Smooth muscle cell (in vitro differentiated cells): ENCODE measurements at regions not wholly inside any gene's neighbourhood (a gene's known extent, or its start where the extent isn't known, plus 50 kb on each side); places are given as distances from the start of the nearest gene placed in this dataset.

Source experiments
- DNase-seq: peaks from one replicate; lab custom pipeline; 2025; ENCODE audit not compliant: unreplicated experiment; lab: John Stamatoyannopoulos, UW
- H2AFZ ChIP-seq: fragments of 200-600 bp; sonication (generic); 2 replicates; pipeline ENCODE4 v1.6.0; 2016; ENCODE audit warnings: antibody characterized with exemption, low read depth, mild to moderate bottlenecking
- H3F3A ChIP-seq: fragments of 200-600 bp; sonication (generic); 2 replicates; pipeline ENCODE4 v1.6.0; 2017; ENCODE audit warnings: antibody characterized with exemption, low read depth
- H3K27ac ChIP-seq: fragments of 200-600 bp; sonication (generic); 2 replicates; pipeline ENCODE4 v1.5.1; 2016; ENCODE audit warnings: low read depth, mild to moderate bottlenecking
- H3K27me3 ChIP-seq: fragments of 200-600 bp; sonication (generic); 2 replicates; pipeline ENCODE4 v1.6.1; 2016; ENCODE audit warnings: low read depth, mild to moderate bottlenecking
- H3K36me3 ChIP-seq: fragments of 200-600 bp; sonication (generic); 2 replicates; pipeline ENCODE4 v1.5.1; 2016; ENCODE audit warnings: low read depth
- H3K4me1 ChIP-seq: fragments of 200-600 bp; sonication (generic); 2 replicates; pipeline ENCODE4 v1.5.1; 2016; ENCODE audit warnings: low read depth
- H3K4me2 ChIP-seq: fragments of 200-600 bp; sonication (generic); 2 replicates; pipeline ENCODE4 v1.6.0; 2016; ENCODE audit warnings: mild to moderate bottlenecking
- H3K4me3 ChIP-seq: fragments of 200-600 bp; sonication (generic); 2 replicates; pipeline ENCODE4 v1.5.1; 2016; ENCODE audit warnings: mild to moderate bottlenecking
- H3K79me2 ChIP-seq: fragments of 200-600 bp; sonication (generic); 2 replicates; pipeline ENCODE4 v1.6.0; 2016; ENCODE audit warnings: low read depth, mild to moderate bottlenecking
- H3K9ac ChIP-seq: fragments of 200-600 bp; sonication (generic); 2 replicates; pipeline ENCODE4 v1.6.0; 2016; ENCODE audit warnings: low read depth
- H3K9me3 ChIP-seq: fragments of 200-600 bp; sonication (generic); replicated peaks from 2 replicates; pipeline ENCODE4 v1.5.1; 2016; ENCODE audit warnings: low read depth
- H4K20me1 ChIP-seq: fragments of 200-600 bp; sonication (generic); 2 replicates; pipeline ENCODE4 v1.6.0; 2016; ENCODE audit warnings: low read depth
- CTCF ChIP-seq: fragments of 200-600 bp; sonication (generic); IDR thresholded peaks from 2 replicates; pipeline ENCODE4 v1.5.1; 2017; ENCODE audit warnings: borderline replicate concordance, mild to moderate bottlenecking, antibody characterized with exemption; ENCODE audit not compliant: insufficient read depth, poor library complexity, severe bottlenecking
- WGBS: methylation state at CpG from one replicate; pipeline ENCODE4 v1.1.7; 2016; ENCODE audit warnings: low lambda C conversion rate; 5-methylcytosine and 5-hydroxymethylcytosine counted together

DNA sequence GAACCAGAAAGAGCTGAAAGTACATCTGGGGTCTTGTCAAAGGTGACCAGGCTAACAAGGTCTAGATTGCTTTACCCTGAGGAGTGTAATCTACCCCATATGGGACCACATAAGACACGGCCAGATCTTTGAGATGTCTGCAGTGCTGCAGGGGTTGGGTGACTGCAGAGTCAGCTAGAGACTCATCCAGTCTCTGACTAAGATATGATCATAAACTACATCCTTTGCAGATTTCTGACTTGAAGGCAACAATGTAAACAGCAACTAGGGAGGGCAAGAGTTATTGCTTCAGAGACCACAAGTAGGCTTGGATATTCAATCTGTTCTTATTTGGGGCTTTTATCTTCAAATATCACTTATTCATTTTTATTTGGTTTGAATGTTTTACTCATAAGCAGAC, 1080.5 kb upstream of the FOXG1 start:
- Histone ChIP-seq H3K27ac (peak overlapping the region; percentile 77), H2AFZ (peak overlapping the region; percentile 73), H3K27me3 (no peaks in the 10 kb centered on the region), H3K36me3 (no peaks in the 10 kb centered on the region), H3K9me3 (no peaks in the 10 kb centered on the region), H3K79me2 (no peaks in the 10 kb centered on the region), H3K4me2 (peak overlapping the region; percentile 69), H3K4me1 (peaks cover 27% of the 10 kb centered on the region), H4K20me1 (no peaks in the 10 kb centered on the region), H3K9ac (no peak overlapping the region), H3F3A (no peaks in the 10 kb centered on the region), H3K4me3 (no peak overlapping the region)
- no peak for DNase-seq
- 32% methylated on average over 1 of the region's 1 CpG for WGBS
- no peak for TF ChIP-seq CTCF

DNA sequence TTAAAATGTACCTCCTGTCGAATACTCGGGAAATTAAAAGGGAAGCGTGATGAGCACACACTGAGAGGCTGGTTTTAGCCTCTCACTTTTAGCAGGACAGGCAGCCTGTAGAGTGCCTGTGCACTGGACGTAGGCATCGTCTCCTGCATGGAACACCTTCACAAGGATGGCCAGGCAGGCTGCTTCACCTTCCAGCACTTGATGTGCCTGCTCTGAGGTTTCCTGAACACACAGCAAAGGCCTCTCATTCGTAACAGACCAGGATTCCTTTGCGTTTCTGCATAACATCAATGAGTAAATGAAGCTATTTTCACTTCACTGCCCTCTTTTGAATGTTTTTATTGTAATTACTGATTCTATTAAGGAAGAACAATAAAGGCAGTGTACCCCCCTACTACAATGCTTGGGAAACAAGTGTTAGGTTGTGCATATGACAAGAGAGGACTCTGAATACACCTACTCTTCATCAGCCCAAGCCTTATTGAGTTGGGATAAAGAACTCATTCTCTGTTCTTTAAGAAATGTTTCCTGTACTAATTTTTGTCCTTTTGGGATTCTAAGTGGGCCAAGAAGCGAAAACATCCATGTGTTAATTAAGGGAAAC, 1077.6 kb upstream of the FOXG1 start:
- Histone ChIP-seq H3K4me1 (peaks cover 27% of the 10 kb centered on the region), H3K9me3 (no peaks in the 10 kb centered on the region), H4K20me1 (no peaks in the 10 kb centered on the region), H3K79me2 (no peaks in the 10 kb centered on the region), H3K36me3 (no peaks in the 10 kb centered on the region), H3K9ac (no peak overlapping the region), H3K27ac (peak overlapping the region; percentile 77), H2AFZ (no peak overlapping the region), H3F3A (no peaks in the 10 kb centered on the region), H3K27me3 (no peaks in the 10 kb centered on the region), H3K4me3 (no peak overlapping the region), H3K4me2 (no peak overlapping the region)
- 93% methylated on average over 8 of the region's 8 CpGs for WGBS
- TF ChIP-seq CTCF, result no peak
- DNase-seq, result no peak

GRCh38 chr14:27712364-27712763, 1054.2 kb upstream of the FOXG1 start:
- no peak overlapping the region for H3K9ac ChIP-seq
- no peaks in the 10 kb centered on the region for H3K79me2 ChIP-seq
- no peak overlapping the region for H3K4me3 ChIP-seq
- no peak for DNase-seq
- H3K36me3 ChIP-seq, result no peaks in the 10 kb centered on the region
- no peak overlapping the region for H3K27ac ChIP-seq
- H3K4me1 ChIP-seq, result no peaks in the 10 kb centered on the region
- H4K20me1 ChIP-seq, result no peaks in the 10 kb centered on the region
- H3K4me2 ChIP-seq, result no peak overlapping the region
- H3K9me3 ChIP-seq, result peaks cover 5% of the 10 kb centered on the region
- H3F3A ChIP-seq, result no peaks in the 10 kb centered on the region
- no peak overlapping the region for H2AFZ ChIP-seq
- TF ChIP-seq CTCF, result no peak
- 91% methylated on average over 2 of the region's 2 CpGs for WGBS
- H3K27me3 ChIP-seq, result no peaks in the 10 kb centered on the region

DNA sequence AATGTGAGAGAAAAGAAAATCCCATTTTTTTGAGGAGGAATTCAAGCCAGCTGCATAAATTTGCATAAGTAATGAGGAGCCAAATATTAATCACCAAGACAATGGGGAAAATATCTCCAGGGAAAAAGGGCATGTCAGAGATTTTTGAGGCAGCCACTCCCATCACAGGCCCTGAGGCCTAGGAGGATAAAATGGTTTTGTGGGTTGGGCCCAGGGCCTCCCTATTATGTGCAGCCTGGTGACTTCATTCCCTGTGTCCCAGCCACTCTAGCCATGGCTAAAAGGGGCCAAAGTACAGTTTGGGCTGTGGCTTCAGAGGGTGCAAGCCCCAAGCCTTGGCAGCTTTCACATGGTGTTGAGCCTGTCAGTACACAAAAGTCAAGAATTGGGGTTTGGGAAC, 1051.0 kb upstream of the FOXG1 start:
- H3K4me2 ChIP-seq, result no peak overlapping the region
- no peaks in the 10 kb centered on the region for H3F3A ChIP-seq
- no peak for TF ChIP-seq CTCF
- H3K36me3 ChIP-seq, result no peaks in the 10 kb centered on the region
- no peaks in the 10 kb centered on the region for H3K4me1 ChIP-seq
- no peak overlapping the region for H2AFZ ChIP-seq
- DNase-seq, result no peak
- H3K79me2 ChIP-seq, result no peaks in the 10 kb centered on the region
- no peaks in the 10 kb centered on the region for H3K27me3 ChIP-seq
- H3K9me3 ChIP-seq, result no peaks in the 10 kb centered on the region
- no peak overlapping the region for H3K9ac ChIP-seq
- no peak overlapping the region for H3K4me3 ChIP-seq
- H3K27ac ChIP-seq, result no peak overlapping the region
- H4K20me1 ChIP-seq, result no peaks in the 10 kb centered on the region
